ENCODE measurements at regions not wholly inside any gene's neighbourhood (a gene's known extent, or its start where the extent isn't known, plus 50 kb on each side); places are given as distances from the start of the nearest gene placed in this dataset.

DNA sequence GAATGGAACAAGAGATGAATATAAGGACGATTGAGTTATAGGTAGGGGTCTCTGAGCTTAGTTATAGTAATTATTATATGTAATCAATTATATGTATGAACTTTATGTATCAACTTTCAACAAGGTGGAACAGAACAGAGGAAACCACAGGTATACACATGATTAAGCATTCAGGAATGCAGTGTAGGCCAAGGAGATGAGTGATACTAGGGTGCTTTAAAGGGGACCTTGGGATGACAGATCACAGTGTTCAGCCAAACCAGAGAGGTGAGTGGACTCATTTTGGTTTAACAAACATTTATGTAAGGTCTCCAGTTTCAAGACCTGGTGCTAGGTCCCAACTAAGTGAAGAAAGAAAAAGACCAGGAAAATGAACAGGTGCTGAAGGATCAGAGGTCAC, 895.5 kb downstream of the ROBO2 start:
- TF ChIP-seq, protein P1, sequence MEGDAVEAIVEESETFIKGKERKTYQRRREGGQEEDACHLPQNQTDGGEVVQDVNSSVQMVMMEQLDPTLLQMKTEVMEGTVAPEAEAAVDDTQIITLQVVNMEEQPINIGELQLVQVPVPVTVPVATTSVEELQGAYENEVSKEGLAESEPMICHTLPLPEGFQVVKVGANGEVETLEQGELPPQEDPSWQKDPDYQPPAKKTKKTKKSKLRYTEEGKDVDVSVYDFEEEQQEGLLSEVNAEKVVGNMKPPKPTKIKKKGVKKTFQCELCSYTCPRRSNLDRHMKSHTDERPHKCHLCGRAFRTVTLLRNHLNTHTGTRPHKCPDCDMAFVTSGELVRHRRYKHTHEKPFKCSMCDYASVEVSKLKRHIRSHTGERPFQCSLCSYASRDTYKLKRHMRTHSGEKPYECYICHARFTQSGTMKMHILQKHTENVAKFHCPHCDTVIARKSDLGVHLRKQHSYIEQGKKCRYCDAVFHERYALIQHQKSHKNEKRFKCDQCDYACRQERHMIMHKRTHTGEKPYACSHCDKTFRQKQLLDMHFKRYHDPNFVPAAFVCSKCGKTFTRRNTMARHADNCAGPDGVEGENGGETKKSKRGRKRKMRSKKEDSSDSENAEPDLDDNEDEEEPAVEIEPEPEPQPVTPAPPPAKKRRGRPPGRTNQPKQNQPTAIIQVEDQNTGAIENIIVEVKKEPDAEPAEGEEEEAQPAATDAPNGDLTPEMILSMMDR (conservative IDR thresholded peaks at IDR 0.05; ENCODE audit: low read length), result no peak
- TF ChIP-seq EZH2phosphoT487 (IDR thresholded peaks at IDR 0.05; ENCODE audit: borderline replicate concordance, low read depth, low read length), result no peak
